ENCODE measurements at regions not wholly inside any gene's neighbourhood (a gene's known extent, or its start where the extent isn't known, plus 50 kb on each side); places are given as distances from the start of the nearest gene placed in this dataset.

GRCh38 chr4:173924561-173924960, 358.9 kb downstream of the FBXO8 start:
- H3K36me3 ChIP-seq: no peaks in the 10 kb centered on the region
- H3K27ac ChIP-seq: no peak overlapping the region
- TF ChIP-seq Cebpa-rat (IDR thresholded peaks at IDR 0.05): no peak
- H3K4me1 ChIP-seq: peaks cover 18% of the 10 kb centered on the region
- no peaks in the 10 kb centered on the region for H4K20me1 ChIP-seq
- no peaks in the 10 kb centered on the region for H3K9me3 ChIP-seq
- no peak overlapping the region for H3K4me3 ChIP-seq
- no peak overlapping the region for H3K9ac ChIP-seq
- no peaks in the 10 kb centered on the region for H3K27me3 ChIP-seq
- H3K4me2 ChIP-seq: peak overlapping the region; percentile 46

- Histone ChIP-seq H3K4me2 (no peak overlapping the region), H3K4me1 (peaks cover 8% of the 10 kb centered on the region), H3K27me3 (no peaks in the 10 kb centered on the region), H3K27ac (no peak overlapping the region), H3K9me3 (no peaks in the 10 kb centered on the region), H3K9ac (no peak overlapping the region), H4K20me1 (no peaks in the 10 kb centered on the region), H3K4me3 (no peak overlapping the region), H3K36me3 (no peaks in the 10 kb centered on the region)
- TF ChIP-seq Cebpa-rat (IDR thresholded peaks at IDR 0.05): no peak
These were observed 363.6 kb downstream of the FBXO8 start for GRCh38 chr4:173919861-173920260.

GRCh38 chr4:173919196-173919595, 364.3 kb downstream of the FBXO8 start:
- no peak for TF ChIP-seq Cebpa-rat (IDR thresholded peaks at IDR 0.05)

GRCh38 chr4:173917255-173917960, 366.1 kb downstream of the FBXO8 start:
- no peak overlapping the region for H3K9ac ChIP-seq
- no peaks in the 10 kb centered on the region for H3K4me1 ChIP-seq
- no peaks in the 10 kb centered on the region for H3K9me3 ChIP-seq
- no peak overlapping the region for H3K4me2 ChIP-seq
- no peaks in the 10 kb centered on the region for H4K20me1 ChIP-seq
- no peak overlapping the region for H3K4me3 ChIP-seq
- H3K27me3 ChIP-seq: no peaks in the 10 kb centered on the region
- H3K36me3 ChIP-seq: no peaks in the 10 kb centered on the region
- no peak for TF ChIP-seq Cebpa-rat (IDR thresholded peaks at IDR 0.05)
- H3K27ac ChIP-seq: no peak overlapping the region

More at GRCh38 chr4:173919196-173919595, 364.3 kb downstream of the FBXO8 start:
- no peak overlapping the region for H3K9ac ChIP-seq
- no peaks in the 10 kb centered on the region for H3K36me3 ChIP-seq
- no peak overlapping the region for H3K4me3 ChIP-seq
- H3K27me3 ChIP-seq: no peaks in the 10 kb centered on the region
- H3K4me2 ChIP-seq: no peak overlapping the region
- no peak overlapping the region for H3K27ac ChIP-seq
- H3K4me1 ChIP-seq: peaks cover 1% of the 10 kb centered on the region
- H4K20me1 ChIP-seq: no peaks in the 10 kb centered on the region
- no peaks in the 10 kb centered on the region for H3K9me3 ChIP-seq

GRCh38 chr4:173913496-173913895, 370.0 kb downstream of the FBXO8 start:
- no peaks in the 10 kb centered on the region for H4K20me1 ChIP-seq
- no peak overlapping the region for H3K4me3 ChIP-seq
- H3K9ac ChIP-seq: no peak overlapping the region
- H3K27ac ChIP-seq: no peak overlapping the region
- no peak for TF ChIP-seq Cebpa-rat (IDR thresholded peaks at IDR 0.05)
- H3K4me1 ChIP-seq: no peaks in the 10 kb centered on the region
- H3K9me3 ChIP-seq: no peaks in the 10 kb centered on the region
- no peaks in the 10 kb centered on the region for H3K27me3 ChIP-seq
- H3K4me2 ChIP-seq: no peak overlapping the region
- H3K36me3 ChIP-seq: no peaks in the 10 kb centered on the region

GRCh38 chr4:173912384-173912783, 371.1 kb downstream of the FBXO8 start:
- H3K9me3 ChIP-seq: no peaks in the 10 kb centered on the region
- H3K36me3 ChIP-seq: no peaks in the 10 kb centered on the region
- H3K9ac ChIP-seq: no peak overlapping the region
- H3K27ac ChIP-seq: no peak overlapping the region
- H3K4me2 ChIP-seq: no peak overlapping the region
- no peak for TF ChIP-seq Cebpa-rat (IDR thresholded peaks at IDR 0.05)
- no peaks in the 10 kb centered on the region for H3K27me3 ChIP-seq
- no peaks in the 10 kb centered on the region for H3K4me1 ChIP-seq
- H3K4me3 ChIP-seq: no peak overlapping the region
- H4K20me1 ChIP-seq: no peaks in the 10 kb centered on the region

GRCh38 chr4:173910891-173911290, 372.6 kb downstream of the FBXO8 start:
- Histone ChIP-seq H4K20me1 (no peaks in the 10 kb centered on the region), H3K4me2 (no peak overlapping the region), H3K27me3 (no peaks in the 10 kb centered on the region), H3K27ac (no peak overlapping the region), H3K4me3 (no peak overlapping the region), H3K9ac (no peak overlapping the region), H3K36me3 (no peaks in the 10 kb centered on the region), H3K9me3 (no peaks in the 10 kb centered on the region), H3K4me1 (no peaks in the 10 kb centered on the region)
- no peak for TF ChIP-seq Cebpa-rat (IDR thresholded peaks at IDR 0.05)

- no peaks in the 10 kb centered on the region for H3K9me3 ChIP-seq
- no peaks in the 10 kb centered on the region for H3K36me3 ChIP-seq
- H3K4me3 ChIP-seq: no peak overlapping the region
- no peak overlapping the region for H3K9ac ChIP-seq
- no peaks in the 10 kb centered on the region for H4K20me1 ChIP-seq
- no peak overlapping the region for H3K4me2 ChIP-seq
- H3K27me3 ChIP-seq: no peaks in the 10 kb centered on the region
- TF ChIP-seq Cebpa-rat (IDR thresholded peaks at IDR 0.05): no peak
- no peak overlapping the region for H3K27ac ChIP-seq
- no peaks in the 10 kb centered on the region for H3K4me1 ChIP-seq
These were observed 374.2 kb downstream of the FBXO8 start for GRCh38 chr4:173909294-173909693.

GRCh38 chr4:173899813-173900212, 369.8 kb upstream of the HAND2 start:
- TF ChIP-seq Cebpa-rat (IDR thresholded peaks at IDR 0.05): no peak
- no peaks in the 10 kb centered on the region for H3K4me1 ChIP-seq
- H3K9ac ChIP-seq: no peak overlapping the region
- no peak overlapping the region for H3K4me2 ChIP-seq
- H3K4me3 ChIP-seq: no peak overlapping the region
- no peak overlapping the region for H3K27ac ChIP-seq
- H4K20me1 ChIP-seq: no peaks in the 10 kb centered on the region
- no peaks in the 10 kb centered on the region for H3K27me3 ChIP-seq
- no peaks in the 10 kb centered on the region for H3K9me3 ChIP-seq
- H3K36me3 ChIP-seq: no peaks in the 10 kb centered on the region

- Histone ChIP-seq H4K20me1 (no peaks in the 10 kb centered on the region), H3K4me3 (no peak overlapping the region), H3K9me3 (no peaks in the 10 kb centered on the region), H3K4me1 (no peaks in the 10 kb centered on the region), H3K36me3 (no peaks in the 10 kb centered on the region), H3K27ac (no peak overlapping the region), H3K27me3 (no peaks in the 10 kb centered on the region), H3K4me2 (no peak overlapping the region), H3K9ac (no peak overlapping the region)
- no peak for TF ChIP-seq Cebpa-rat (IDR thresholded peaks at IDR 0.05)
These were observed 361.0 kb upstream of the HAND2 start for GRCh38 chr4:173891072-173891471.

- Histone ChIP-seq H3K27me3 (no peaks in the 10 kb centered on the region), H3K9ac (no peak overlapping the region), H3K4me1 (no peaks in the 10 kb centered on the region), H4K20me1 (no peaks in the 10 kb centered on the region), H3K9me3 (no peaks in the 10 kb centered on the region), H3K36me3 (no peaks in the 10 kb centered on the region), H3K4me2 (no peak overlapping the region), H3K27ac (no peak overlapping the region), H3K4me3 (no peak overlapping the region)
- TF ChIP-seq Cebpa-rat (IDR thresholded peaks at IDR 0.05): no peak
These were observed 353.8 kb upstream of the HAND2 start for GRCh38 chr4:173883821-173884220.

Data from BLaER1 (cell line).